ENCODE measurements at regions not wholly inside any gene's neighbourhood (a gene's known extent, or its start where the extent isn't known, plus 50 kb on each side); places are given as distances from the start of the nearest gene placed in this dataset.

DNA sequence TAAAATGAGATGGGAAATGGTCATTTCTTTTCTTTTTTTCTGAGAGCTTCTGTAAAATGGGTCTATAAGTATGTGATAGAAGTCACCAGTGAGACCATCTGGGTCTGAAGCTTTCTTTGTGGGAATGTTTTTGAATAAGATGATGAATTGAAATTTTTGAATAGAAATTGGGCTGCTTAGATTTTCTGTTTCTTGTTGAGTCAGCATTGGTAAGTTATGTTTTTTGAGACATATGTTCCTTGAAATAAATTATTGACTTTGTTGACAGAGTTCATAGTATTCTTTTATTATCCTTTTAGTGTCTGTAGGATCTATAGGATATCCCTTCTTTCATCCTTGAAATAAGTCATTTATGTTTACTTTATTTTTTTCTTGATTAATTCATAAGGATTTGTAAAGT, 208.1 kb downstream of the OPA1 start:
- intact Hi-C loops (cut with DNase I): no loop called here
- DNase-seq (ENCODE audit: extremely low spot score in 2 of 2): no peak
- H3K9me3 ChIP-seq: no peaks in the 10 kb centered on the region
- no peak for TF ChIP-seq POLR2A (IDR thresholded peaks at IDR 0.05)
- no peak for TF ChIP-seq POLR2AphosphoS5 (IDR thresholded peaks at IDR 0.05; ENCODE audit: insufficient read depth in 1 of 2, low read depth in 1 of 2)
- TF ChIP-seq, protein P1, sequence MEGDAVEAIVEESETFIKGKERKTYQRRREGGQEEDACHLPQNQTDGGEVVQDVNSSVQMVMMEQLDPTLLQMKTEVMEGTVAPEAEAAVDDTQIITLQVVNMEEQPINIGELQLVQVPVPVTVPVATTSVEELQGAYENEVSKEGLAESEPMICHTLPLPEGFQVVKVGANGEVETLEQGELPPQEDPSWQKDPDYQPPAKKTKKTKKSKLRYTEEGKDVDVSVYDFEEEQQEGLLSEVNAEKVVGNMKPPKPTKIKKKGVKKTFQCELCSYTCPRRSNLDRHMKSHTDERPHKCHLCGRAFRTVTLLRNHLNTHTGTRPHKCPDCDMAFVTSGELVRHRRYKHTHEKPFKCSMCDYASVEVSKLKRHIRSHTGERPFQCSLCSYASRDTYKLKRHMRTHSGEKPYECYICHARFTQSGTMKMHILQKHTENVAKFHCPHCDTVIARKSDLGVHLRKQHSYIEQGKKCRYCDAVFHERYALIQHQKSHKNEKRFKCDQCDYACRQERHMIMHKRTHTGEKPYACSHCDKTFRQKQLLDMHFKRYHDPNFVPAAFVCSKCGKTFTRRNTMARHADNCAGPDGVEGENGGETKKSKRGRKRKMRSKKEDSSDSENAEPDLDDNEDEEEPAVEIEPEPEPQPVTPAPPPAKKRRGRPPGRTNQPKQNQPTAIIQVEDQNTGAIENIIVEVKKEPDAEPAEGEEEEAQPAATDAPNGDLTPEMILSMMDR (IDR thresholded peaks at IDR 0.05): no peak
- H3K4me1 ChIP-seq: no peaks in the 10 kb centered on the region
- H3K27me3 ChIP-seq: no peaks in the 10 kb centered on the region
- H3K4me3 ChIP-seq: no peak overlapping the region
- no peak overlapping the region for H3K27ac ChIP-seq
- H3K36me3 ChIP-seq: no peaks in the 10 kb centered on the region

DNA sequence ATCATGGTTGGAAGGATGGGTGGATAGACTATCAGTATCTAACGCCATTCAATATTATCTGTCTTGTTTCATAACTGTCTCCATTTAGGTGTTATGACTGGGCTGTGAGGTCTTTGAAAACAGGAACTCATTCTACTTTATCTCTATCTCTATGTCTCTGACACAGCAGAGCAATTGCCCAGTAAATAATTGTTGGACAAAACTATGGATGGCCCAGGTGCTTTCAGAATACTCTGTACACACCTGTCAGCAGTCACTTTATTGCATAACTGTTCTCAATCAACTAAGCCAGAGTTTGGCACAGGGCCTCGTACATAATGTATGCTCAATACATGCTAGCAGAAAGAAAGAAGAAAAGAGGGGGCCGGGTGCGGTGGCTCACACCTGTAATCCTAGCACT, 210.3 kb downstream of the OPA1 start:
- Histone ChIP-seq H3K4me1 (no peaks in the 10 kb centered on the region), H3K27me3 (no peaks in the 10 kb centered on the region), H3K4me3 (no peak overlapping the region), H3K36me3 (no peaks in the 10 kb centered on the region), H3K9me3 (no peaks in the 10 kb centered on the region), H3K27ac (no peak overlapping the region)
- DNase-seq (ENCODE audit: extremely low spot score in 2 of 2): no peak
- TF ChIP-seq, protein P1 (IDR thresholded peaks at IDR 0.05): no peak
- TF ChIP-seq POLR2AphosphoS5 (IDR thresholded peaks at IDR 0.05; ENCODE audit: insufficient read depth in 1 of 2, low read depth in 1 of 2) (peak in 1 of 2 donors; percentile 44), POLR2A (IDR thresholded peaks at IDR 0.05) (no peak)
- intact Hi-C loops (cut with DNase I): no loop called here

DNA sequence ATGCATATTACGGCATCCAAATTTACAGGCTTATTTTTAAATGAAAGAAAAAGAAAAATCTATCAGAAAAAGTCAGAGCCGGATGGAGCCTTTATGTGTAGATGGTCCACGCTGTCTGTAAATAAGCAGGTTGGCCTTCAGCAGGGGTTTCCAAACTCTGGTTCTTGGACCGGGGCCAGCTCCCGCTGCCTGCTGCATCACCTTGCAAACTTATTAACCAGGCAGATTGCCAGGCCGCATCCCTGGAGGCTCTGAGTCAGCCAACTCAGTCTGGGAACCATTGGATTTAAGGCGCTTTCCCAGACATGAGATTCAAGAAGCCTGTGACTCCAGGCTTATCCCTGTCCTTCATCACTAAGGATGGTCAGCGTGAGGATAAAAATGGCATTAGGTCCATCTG, 212.4 kb downstream of the OPA1 start:
- intact Hi-C loops (cut with DNase I): no loop called here
- Histone ChIP-seq H3K9me3 (no peaks in the 10 kb centered on the region), H3K4me3 (no peak overlapping the region), H3K27ac (no peak overlapping the region), H3K4me1 (no peaks in the 10 kb centered on the region), H3K27me3 (no peaks in the 10 kb centered on the region), H3K36me3 (no peaks in the 10 kb centered on the region)
- DNase-seq (ENCODE audit: extremely low spot score in 2 of 2): peak in 1 of 2 donors; percentile 82
- peak in 1 of 2 donors; percentile 26 for TF ChIP-seq POLR2AphosphoS5 (IDR thresholded peaks at IDR 0.05; ENCODE audit: insufficient read depth in 1 of 2, low read depth in 1 of 2)
- TF ChIP-seq POLR2A (IDR thresholded peaks at IDR 0.05): no peak

DNA sequence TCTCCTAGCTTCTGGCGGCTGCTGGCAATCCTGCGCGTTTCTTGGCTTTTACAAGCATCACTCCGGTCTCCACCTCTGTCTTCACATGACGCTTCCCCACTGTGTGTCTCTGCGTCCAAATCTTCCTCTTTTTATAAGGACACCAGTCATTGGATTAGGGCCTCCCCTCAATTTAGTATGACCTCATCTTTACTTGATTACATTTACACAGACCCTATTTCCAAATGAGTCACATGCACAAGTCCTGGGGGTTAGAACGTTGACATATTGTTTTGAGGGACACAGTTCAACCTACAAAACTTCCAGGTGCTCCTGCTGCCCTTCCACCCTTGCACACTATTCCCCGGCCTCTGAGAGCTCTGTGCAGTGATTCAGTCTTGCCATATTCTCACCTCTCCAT, 215.3 kb downstream of the OPA1 start:
- no peak overlapping the region for H3K27ac ChIP-seq
- TF ChIP-seq POLR2A (IDR thresholded peaks at IDR 0.05) (no peak), POLR2AphosphoS5 (IDR thresholded peaks at IDR 0.05; ENCODE audit: insufficient read depth in 1 of 2, low read depth in 1 of 2) (no peak)
- no peak for DNase-seq (ENCODE audit: extremely low spot score in 2 of 2)
- no peaks in the 10 kb centered on the region for H3K9me3 ChIP-seq
- H3K4me3 ChIP-seq: no peak overlapping the region
- no peaks in the 10 kb centered on the region for H3K4me1 ChIP-seq
- intact Hi-C loops (cut with DNase I): no loop called here
- no peaks in the 10 kb centered on the region for H3K27me3 ChIP-seq
- H3K36me3 ChIP-seq: no peaks in the 10 kb centered on the region

DNA sequence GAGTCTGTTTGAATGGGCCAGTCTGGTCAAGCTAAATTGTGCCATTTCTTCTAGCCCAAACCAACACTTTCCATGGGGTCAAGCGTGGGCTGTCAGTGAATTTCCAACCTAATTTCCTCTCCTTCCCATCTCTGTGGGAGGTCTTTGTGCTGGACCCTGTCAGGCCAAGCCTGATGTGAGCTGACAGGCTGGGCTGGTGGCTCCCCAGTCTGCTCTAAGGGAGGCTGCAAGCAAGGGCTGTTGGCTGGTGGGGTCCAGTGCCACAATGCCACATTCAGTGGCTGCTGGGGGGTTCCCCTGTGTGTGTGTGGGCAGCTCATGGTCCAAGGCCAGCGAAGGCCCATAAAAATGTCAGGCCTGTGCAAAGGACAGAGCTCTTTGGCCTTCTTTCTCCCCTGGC, 216.1 kb downstream of the OPA1 start:
- no peaks in the 10 kb centered on the region for H3K27me3 ChIP-seq
- TF ChIP-seq, protein P1 (IDR thresholded peaks at IDR 0.05): no peak
- TF ChIP-seq POLR2AphosphoS5 (IDR thresholded peaks at IDR 0.05; ENCODE audit: insufficient read depth in 1 of 2, low read depth in 1 of 2) (no peak), POLR2A (IDR thresholded peaks at IDR 0.05) (no peak)
- no peak for DNase-seq (ENCODE audit: extremely low spot score in 2 of 2)
- intact Hi-C loops (cut with DNase I): no loop called here
- H3K36me3 ChIP-seq: no peaks in the 10 kb centered on the region
- no peaks in the 10 kb centered on the region for H3K4me1 ChIP-seq
- no peaks in the 10 kb centered on the region for H3K9me3 ChIP-seq
- no peak overlapping the region for H3K4me3 ChIP-seq
- H3K27ac ChIP-seq: no peak overlapping the region

DNA sequence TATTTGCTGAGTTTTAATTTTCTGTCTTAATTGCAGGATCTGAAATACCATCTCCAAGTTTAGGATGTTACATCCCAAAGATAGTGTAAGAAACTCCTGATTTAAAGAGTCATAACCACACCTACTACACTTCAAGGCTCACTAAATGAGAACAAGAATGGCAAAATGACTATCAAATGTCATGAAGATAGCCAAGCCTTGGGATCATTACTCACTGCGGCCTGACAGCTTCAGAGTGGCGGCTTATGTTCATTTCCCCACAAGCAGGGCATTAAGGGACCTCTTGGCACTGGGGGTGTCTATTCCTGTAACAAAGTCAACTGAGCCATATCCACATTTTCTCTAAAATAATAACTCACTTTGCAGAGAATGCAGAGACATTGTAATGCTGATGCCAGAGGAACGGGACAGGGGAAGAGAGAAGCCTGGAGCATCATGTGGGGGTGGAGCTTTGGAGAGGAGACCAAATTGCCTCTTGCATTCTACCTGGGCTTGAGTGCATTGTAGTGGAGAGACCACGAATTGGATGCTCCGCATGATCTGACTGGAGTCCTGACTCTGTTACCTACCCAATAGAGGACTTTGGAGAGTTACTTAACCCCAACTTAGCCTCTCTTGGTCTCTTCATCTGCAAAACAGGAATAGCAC, 219.2 kb downstream of the OPA1 start:
- intact Hi-C loops (cut with DNase I): no loop called here
- no peak for DNase-seq (ENCODE audit: extremely low spot score in 2 of 2)
- H3K27me3 ChIP-seq: no peaks in the 10 kb centered on the region
- H3K4me1 ChIP-seq: peaks cover 7% of the 10 kb centered on the region
- H3K27ac ChIP-seq: no peak overlapping the region
- H3K36me3 ChIP-seq: no peaks in the 10 kb centered on the region
- TF ChIP-seq POLR2AphosphoS5 (IDR thresholded peaks at IDR 0.05; ENCODE audit: insufficient read depth in 1 of 2, low read depth in 1 of 2): no peak
- TF ChIP-seq, protein P1 (IDR thresholded peaks at IDR 0.05): no peak
- no peak overlapping the region for H3K4me3 ChIP-seq
- no peaks in the 10 kb centered on the region for H3K9me3 ChIP-seq
